ENCODE measurements at regions not wholly inside any gene's neighbourhood (a gene's known extent, or its start where the extent isn't known, plus 50 kb on each side); places are given as distances from the start of the nearest gene placed in this dataset.

- H3K27me3 Mint-ChIP-seq (ENCODE audit: low read depth in 3 of 3), result peaks cover 0 to 4% (median 2%) of the 10 kb centered on the region in 3 donors
- no peaks in the 10 kb centered on the region for H3K9me3 Mint-ChIP-seq
- peak overlapping the region in 1 of 5 donors; percentile 36 for H3K4me3 Mint-ChIP-seq
- H3K4me1 Mint-ChIP-seq, result peaks cover 48 to 55% of the 10 kb centered on the region in 2 donors
- H3K27ac Mint-ChIP-seq, result no peak overlapping the region
- no peak for DNase-seq
- no peaks in the 10 kb centered on the region for H3K36me3 Mint-ChIP-seq
These were observed 51.1 kb downstream of the PROKR2 start for GRCh38 chr20:5265662-5265985.

- no peaks in the 10 kb centered on the region for H3K36me3 Mint-ChIP-seq
- peaks cover 0 to 4% (median 2%) of the 10 kb centered on the region in 3 donors for H3K27me3 Mint-ChIP-seq (ENCODE audit: low read depth in 3 of 3)
- DNase-seq, result no peak
- no peaks in the 10 kb centered on the region for H3K9me3 Mint-ChIP-seq
- H3K27ac Mint-ChIP-seq, result peak overlapping the region in 1 of 6 donors; percentile 46
- H3K4me3 Mint-ChIP-seq, result no peak overlapping the region
- H3K4me1 Mint-ChIP-seq, result peaks cover 45 to 55% of the 10 kb centered on the region in 2 donors
These were observed 51.7 kb downstream of the PROKR2 start for GRCh38 chr20:5264807-5265661.

- peaks cover 21 to 35% of the 10 kb centered on the region in 2 donors for H3K4me1 Mint-ChIP-seq
- peaks cover 0 to 6% (median 2%) of the 10 kb centered on the region in 3 donors for H3K27me3 Mint-ChIP-seq (ENCODE audit: low read depth in 3 of 3)
- no peaks in the 10 kb centered on the region for H3K36me3 Mint-ChIP-seq
These were observed 55.0 kb downstream of the PROKR2 start for GRCh38 chr20:5261763-5262162.

GRCh38 chr20:5260889-5261288, 55.9 kb downstream of the PROKR2 start:
- Mint-ChIP-seq H3K36me3 (no peaks in the 10 kb centered on the region), H3K4me1 (peaks cover 13 to 26% of the 10 kb centered on the region in 2 donors), H3K27me3 (ENCODE audit: low read depth in 3 of 3) (peaks cover 0 to 9% (median 5%) of the 10 kb centered on the region in 3 donors), H3K4me3 (no peak overlapping the region), H3K27ac (no peak overlapping the region), H3K9me3 (no peaks in the 10 kb centered on the region)
- no peak for DNase-seq

More at GRCh38 chr20:5261763-5262162, 55.0 kb downstream of the PROKR2 start:
- DNase-seq, result no peak
- Mint-ChIP-seq H3K4me3 (no peak overlapping the region), H3K27ac (no peak overlapping the region), H3K9me3 (no peaks in the 10 kb centered on the region)

Measured in immature natural killer cell (primary cell).